Neural progenitor cell (in vitro differentiated cells): ENCODE measurements at regions not wholly inside any gene's neighbourhood (a gene's known extent, or its start where the extent isn't known, plus 50 kb on each side); places are given as distances from the start of the nearest gene placed in this dataset.

Source experiments
- DNase-seq: peaks from one replicate; pipeline ENCODE4 v3.0.0-alpha.2; 2016; ENCODE audit warnings: low spot score
- H2AFZ ChIP-seq: fragments of 200-600 bp; sonication (generic); replicated peaks from 2 replicates; pipeline ENCODE4 v1.6.1; 2016; ENCODE audit warnings: antibody characterized with exemption
- H3F3A ChIP-seq: fragments of 200-600 bp; sonication (generic); 2 replicates; pipeline ENCODE4 v1.6.1; 2016; ENCODE audit warnings: antibody characterized with exemption, low read depth
- H3K27ac ChIP-seq: fragments of 200-600 bp; sonication (generic); 2 replicates; pipeline ENCODE4 v1.5.1; 2016; ENCODE audit warnings: mild to moderate bottlenecking
- H3K27me3 ChIP-seq: fragments of 200-600 bp; sonication (generic); 2 replicates; pipeline ENCODE4 v1.6.1; 2016; ENCODE audit warnings: mild to moderate bottlenecking, moderate library complexity
- H3K36me3 ChIP-seq: fragments of 200-600 bp; sonication (generic); 2 replicates; pipeline ENCODE4 v1.5.1; 2016
- H3K4me1 ChIP-seq: fragments of 200-600 bp; sonication (generic); 2 replicates; pipeline ENCODE4 v1.6.1; 2016; ENCODE audit warnings: mixed run types
- H3K4me2 ChIP-seq: fragments of 200-600 bp; sonication (generic); 2 replicates; pipeline ENCODE4 v1.6.1; 2016
- H3K4me3 ChIP-seq: fragments of 200-600 bp; sonication (generic); 2 replicates; pipeline ENCODE4 v1.5.1; 2016
- H3K79me2 ChIP-seq: fragments of 200-600 bp; sonication (generic); 2 replicates; pipeline ENCODE4 v1.6.1; 2016; ENCODE audit warnings: low read depth
- H3K9ac ChIP-seq: fragments of 200-600 bp; sonication (generic); 2 replicates; pipeline ENCODE4 v1.6.1; 2016
- H3K9me3 ChIP-seq: fragments of 200-600 bp; sonication (generic); 2 replicates; pipeline ENCODE4 v1.5.1; 2016; ENCODE audit warnings: low read depth
- H4K20me1 ChIP-seq: fragments of 200-600 bp; sonication (generic); 2 replicates; pipeline ENCODE4 v1.6.1; 2016; ENCODE audit warnings: low read depth
- H3K27ac Mint-ChIP-seq: 3 replicates; pipeline ENCODE4 v1.8.0; 2021; ENCODE audit warnings: mixed read lengths
- H3K27me3 Mint-ChIP-seq: 2 replicates; pipeline ENCODE4 v1.8.0; 2022; ENCODE audit warnings: low read depth, mild to moderate bottlenecking, inconsistent platforms, moderate library complexity, mixed read lengths; ENCODE audit not compliant: insufficient read depth
- H3K36me3 Mint-ChIP-seq: 3 replicates; pipeline ENCODE4 v1.8.0; 2021; ENCODE audit warnings: mixed read lengths
- H3K4me1 Mint-ChIP-seq: 3 replicates; pipeline ENCODE4 v1.8.0; 2021; ENCODE audit warnings: mixed read lengths
- H3K4me3 Mint-ChIP-seq: 3 replicates; pipeline ENCODE4 v1.8.0; 2021; ENCODE audit warnings: mild to moderate bottlenecking, moderate library complexity, mixed read lengths
- H3K9me3 Mint-ChIP-seq: 3 replicates; pipeline ENCODE4 v1.8.0; 2020; ENCODE audit warnings: mixed read lengths
- CTCF ChIP-seq: fragments of 200-600 bp; sonication (generic); IDR thresholded peaks from 2 replicates; pipeline ENCODE4 v1.5.1; 2017; ENCODE audit warnings: antibody characterized with exemption, mild to moderate bottlenecking
- EZH2 ChIP-seq: fragments of 200-600 bp; sonication (generic); IDR thresholded peaks from 2 replicates; pipeline ENCODE4 v1.6.1; 2017; ENCODE audit warnings: antibody characterized with exemption, mild to moderate bottlenecking, moderate library complexity
- EZH2phosphoT487 ChIP-seq: fragments of 200-600 bp; sonication (generic); IDR thresholded peaks from 2 replicates; pipeline ENCODE4 v1.6.1; 2017; ENCODE audit warnings: antibody characterized with exemption

- Mint-ChIP-seq H3K27ac (no peak overlapping the region), H3K4me3 (no peak overlapping the region), H3K9me3 (peaks cover 22% of the 10 kb centered on the region), H3K27me3 (peaks cover 10% of the 10 kb centered on the region), H3K4me1 (no peaks in the 10 kb centered on the region), H3K36me3 (no peaks in the 10 kb centered on the region)
- H3K9ac ChIP-seq: no peak overlapping the region
- H3K27me3 ChIP-seq: no peaks in the 10 kb centered on the region
- H3K27ac ChIP-seq: no peak overlapping the region
- H4K20me1 ChIP-seq: no peaks in the 10 kb centered on the region
- TF ChIP-seq EZH2 (no peak), CTCF (no peak), EZH2phosphoT487 (no peak)
- no peaks in the 10 kb centered on the region for H3K4me1 ChIP-seq
- no peak overlapping the region for H3K4me2 ChIP-seq
- no peak for DNase-seq
- H3K79me2 ChIP-seq: no peaks in the 10 kb centered on the region
- no peak overlapping the region for H3K4me3 ChIP-seq
- H3F3A ChIP-seq: no peaks in the 10 kb centered on the region
- H2AFZ ChIP-seq: no peak overlapping the region
- no peaks in the 10 kb centered on the region for H3K36me3 ChIP-seq
- H3K9me3 ChIP-seq: no peaks in the 10 kb centered on the region
Observed at GRCh38 chr5:173809014-173809413, 79.1 kb upstream of the CPEB4 start.

GRCh38 chr5:173812811-173813550 lies 75.2 kb upstream of the CPEB4 start:
- H4K20me1 ChIP-seq: no peaks in the 10 kb centered on the region
- DNase-seq: no peak
- H3K27ac ChIP-seq: no peak overlapping the region
- H3K79me2 ChIP-seq: no peaks in the 10 kb centered on the region
- Mint-ChIP-seq H3K4me1 (no peaks in the 10 kb centered on the region), H3K27me3 (peaks cover 13% of the 10 kb centered on the region), H3K4me3 (no peak overlapping the region), H3K27ac (no peak overlapping the region), H3K9me3 (peaks cover 17% of the 10 kb centered on the region), H3K36me3 (no peaks in the 10 kb centered on the region)
- no peak for TF ChIP-seq EZH2
- no peak for TF ChIP-seq EZH2phosphoT487
- no peak for TF ChIP-seq CTCF
- no peaks in the 10 kb centered on the region for H3K9me3 ChIP-seq
- H3K36me3 ChIP-seq: no peaks in the 10 kb centered on the region
- H3K4me2 ChIP-seq: no peak overlapping the region
- H3F3A ChIP-seq: no peaks in the 10 kb centered on the region
- no peak overlapping the region for H2AFZ ChIP-seq
- H3K4me3 ChIP-seq: no peak overlapping the region
- no peaks in the 10 kb centered on the region for H3K4me1 ChIP-seq
- no peak overlapping the region for H3K9ac ChIP-seq
- no peaks in the 10 kb centered on the region for H3K27me3 ChIP-seq

GRCh38 chr5:173814053-173814452 lies 74.1 kb upstream of the CPEB4 start:
- Mint-ChIP-seq H3K4me1 (no peaks in the 10 kb centered on the region), H3K4me3 (no peak overlapping the region), H3K9me3 (peaks cover 17% of the 10 kb centered on the region), H3K36me3 (no peaks in the 10 kb centered on the region), H3K27ac (no peak overlapping the region), H3K27me3 (peaks cover 13% of the 10 kb centered on the region)
- Histone ChIP-seq H3K79me2 (no peaks in the 10 kb centered on the region), H3K9ac (no peak overlapping the region), H3K9me3 (no peaks in the 10 kb centered on the region), H3F3A (no peaks in the 10 kb centered on the region), H3K4me2 (no peak overlapping the region), H3K36me3 (no peaks in the 10 kb centered on the region), H3K27me3 (no peaks in the 10 kb centered on the region), H2AFZ (no peak overlapping the region), H3K4me3 (no peak overlapping the region), H4K20me1 (no peaks in the 10 kb centered on the region), H3K27ac (no peak overlapping the region), H3K4me1 (no peaks in the 10 kb centered on the region)
- DNase-seq: no peak
- no peak for TF ChIP-seq EZH2phosphoT487
- no peak for TF ChIP-seq EZH2
- TF ChIP-seq CTCF: no peak
